HG02610 (cell line): ENCODE measurements at regions not wholly inside any gene's neighbourhood (a gene's known extent, or its start where the extent isn't known, plus 50 kb on each side); places are given as distances from the start of the nearest gene placed in this dataset.

Experiments
- ATAC-seq: cut with Tn5 transposase; IDR thresholded peaks from one replicate; pipeline ENCODE4 v1.9.1; 2021; ENCODE audit warnings: mild to moderate bottlenecking, moderate library complexity; ENCODE audit not compliant: unreplicated experiment

DNA sequence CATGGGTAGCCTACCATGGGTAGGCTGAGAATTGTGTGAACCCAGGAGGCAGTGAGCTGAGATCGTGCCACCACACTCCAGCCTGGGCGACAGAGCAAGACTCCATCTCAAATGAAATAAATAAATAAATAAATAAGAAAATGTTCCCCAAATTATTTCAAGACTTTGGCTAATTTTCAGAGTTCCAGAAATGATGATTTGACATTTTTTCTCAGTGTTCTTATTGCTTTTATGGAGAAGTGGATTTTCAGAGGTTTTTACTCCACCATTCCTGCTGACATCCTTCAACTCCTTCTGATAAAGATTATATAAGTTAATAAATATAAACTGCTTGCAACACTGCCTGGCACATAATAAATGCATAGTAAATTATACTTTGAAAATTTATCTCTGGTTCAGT is 80.4 kb upstream of the PRKCQ start:
- ATAC-seq = no peak

DNA sequence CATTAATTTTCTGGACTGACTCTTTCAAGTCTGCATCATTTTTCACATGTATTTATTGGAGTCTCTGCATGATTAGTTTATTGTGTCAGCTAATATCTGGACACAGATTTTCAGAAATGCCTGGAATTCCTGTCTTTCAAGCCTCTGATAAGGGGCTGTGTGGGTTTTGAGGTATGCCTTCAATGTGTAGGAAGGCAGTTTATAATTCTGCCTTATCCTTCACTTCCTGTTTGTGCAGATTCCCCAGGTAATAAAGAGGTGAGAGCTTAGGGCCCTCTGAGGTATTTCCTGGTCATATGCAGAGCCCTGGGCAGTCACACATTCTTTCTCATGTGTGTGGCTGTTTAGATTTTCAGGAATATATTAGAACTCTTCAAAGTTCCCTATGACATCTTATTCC is 79.4 kb upstream of the PRKCQ start:
- no peak for ATAC-seq

DNA sequence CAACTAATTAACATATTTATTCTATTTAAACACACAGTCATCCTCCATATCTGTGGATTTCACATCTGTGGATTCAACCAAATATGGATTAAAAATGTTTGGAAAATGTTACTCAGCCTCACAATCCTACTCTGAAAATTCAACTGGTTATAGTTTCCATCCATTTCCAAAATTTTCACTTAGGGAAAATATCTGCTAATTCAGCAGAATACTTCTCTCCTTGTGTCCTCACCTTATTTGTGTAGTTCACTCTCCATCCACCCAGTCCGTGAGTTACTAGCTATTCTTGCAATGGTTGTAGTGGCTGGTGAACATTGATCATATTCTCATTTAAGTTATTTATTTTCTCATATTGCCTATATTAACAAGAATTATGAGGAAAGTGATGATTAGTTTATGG is 77.6 kb upstream of the PRKCQ start:
- ATAC-seq = no peak

GRCh38 chr10:6657196-6657595 is 77.1 kb upstream of the PRKCQ start:
- ATAC-seq = no peak

GRCh38 chr10:6654571-6654970 is 74.5 kb upstream of the PRKCQ start:
- ATAC-seq = no peak

- no peak for ATAC-seq
Measured at GRCh38 chr10:6650586-6650985, 70.5 kb upstream of the PRKCQ start.

- ATAC-seq = no peak
Measured at GRCh38 chr10:6649903-6650302, 69.8 kb upstream of the PRKCQ start.

DNA sequence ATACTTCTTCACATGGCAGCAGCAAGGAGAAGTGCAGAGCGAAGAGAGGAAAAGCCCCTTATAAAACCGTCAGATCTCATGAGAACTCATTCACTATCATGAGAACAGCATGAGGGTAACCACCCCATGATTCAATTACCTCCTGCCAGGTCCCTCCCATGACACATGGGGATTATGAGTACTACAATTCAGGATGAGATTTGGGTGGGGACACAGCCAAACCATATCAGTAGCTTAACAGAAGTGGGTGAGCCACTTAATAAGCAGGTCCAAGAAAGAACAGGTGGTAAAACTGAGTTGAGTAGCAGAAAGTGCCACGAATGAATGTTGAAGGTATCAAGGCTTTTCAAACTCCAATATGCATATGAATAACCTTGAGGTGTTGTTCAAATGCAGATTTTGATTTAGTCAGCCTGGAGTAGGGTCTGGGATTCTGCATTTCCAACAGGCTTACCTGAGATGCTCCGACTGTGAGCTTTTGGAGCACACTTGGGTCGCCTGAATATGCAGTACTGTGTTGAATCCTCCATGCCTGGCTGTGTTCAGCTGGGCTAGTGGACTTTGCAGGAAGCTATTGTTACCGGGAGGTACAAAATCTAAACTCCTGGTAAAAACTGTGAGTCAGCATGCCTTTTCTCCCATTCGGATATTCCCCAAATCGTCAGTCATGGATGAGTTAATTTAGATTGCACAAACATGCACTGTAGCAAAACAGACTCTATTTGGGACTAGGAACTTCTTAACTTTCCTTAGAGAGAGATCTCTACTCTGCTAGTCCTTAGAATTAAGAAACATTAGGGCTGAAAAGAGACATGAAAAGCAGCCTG is 69.0 kb upstream of the PRKCQ start:
- ATAC-seq = no peak

- ATAC-seq = peak; percentile 56
Measured at GRCh38 chr10:6647811-6648526, 67.9 kb upstream of the PRKCQ start.

- no peak for ATAC-seq
Measured at GRCh38 chr10:6643962-6644361, 63.9 kb upstream of the PRKCQ start.

DNA sequence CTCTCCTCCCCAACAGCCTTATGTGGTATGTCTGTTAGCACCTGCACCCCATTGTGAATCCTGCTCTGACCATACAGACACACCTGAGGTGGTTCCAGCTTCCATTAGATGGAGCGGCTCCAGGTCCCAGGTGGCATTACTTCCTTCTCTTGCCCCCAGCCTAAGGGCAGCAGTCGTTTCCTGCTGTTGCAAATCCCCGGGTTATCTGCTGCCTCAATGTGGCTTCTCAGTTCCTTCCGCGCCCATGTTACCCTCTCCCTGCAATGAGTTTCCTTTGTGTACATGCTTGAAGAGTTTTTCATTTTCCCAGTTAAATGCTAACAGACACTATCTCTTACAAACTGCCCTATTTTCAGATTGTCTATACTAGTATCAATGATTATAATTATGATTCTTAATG is 62.8 kb upstream of the PRKCQ start:
- ATAC-seq = no peak

GRCh38 chr10:6640433-6641040 is 60.5 kb upstream of the PRKCQ start:
- ATAC-seq = no peak

- ATAC-seq = no peak
Measured at GRCh38 chr10:6637053-6637452, 57.0 kb upstream of the PRKCQ start.

DNA sequence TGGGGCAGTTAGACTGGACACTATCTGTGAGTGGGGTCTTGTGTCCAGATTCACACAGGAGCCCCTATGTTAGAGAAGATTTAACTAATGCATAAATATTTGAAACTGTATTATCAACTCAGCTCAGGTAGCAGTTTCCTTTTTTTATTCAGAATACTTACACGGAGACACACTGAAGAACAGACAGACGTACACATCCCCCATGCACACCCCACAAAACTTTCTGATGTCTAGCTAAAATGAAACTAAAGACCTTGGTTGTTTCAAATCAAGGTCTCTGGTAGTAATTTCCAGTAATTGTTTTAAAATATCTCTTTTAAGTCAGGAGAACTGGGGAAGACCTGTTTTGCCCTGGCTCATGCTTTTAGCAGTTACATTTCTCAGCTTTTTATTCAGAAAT is 55.7 kb upstream of the PRKCQ start:
- no peak for ATAC-seq
